HG03196 (cell line): ENCODE measurements at regions not wholly inside any gene's neighbourhood (a gene's known extent, or its start where the extent isn't known, plus 50 kb on each side); places are given as distances from the start of the nearest gene placed in this dataset.
"Not testable (repeated sequence)": the region's sequence is repeated elsewhere in the genome, so short reads cannot be mapped to it uniquely, and the experiment has no call there.

Experiments used
- ATAC-seq: cut with Tn5 transposase; IDR thresholded peaks from one replicate; pipeline ENCODE4 v1.9.1; 2021; ENCODE audit not compliant: unreplicated experiment

- ATAC-seq: no peak
Observed at GRCh38 chr3:74978684-74979083, 364.2 kb upstream of the CNTN3 start.

DNA sequence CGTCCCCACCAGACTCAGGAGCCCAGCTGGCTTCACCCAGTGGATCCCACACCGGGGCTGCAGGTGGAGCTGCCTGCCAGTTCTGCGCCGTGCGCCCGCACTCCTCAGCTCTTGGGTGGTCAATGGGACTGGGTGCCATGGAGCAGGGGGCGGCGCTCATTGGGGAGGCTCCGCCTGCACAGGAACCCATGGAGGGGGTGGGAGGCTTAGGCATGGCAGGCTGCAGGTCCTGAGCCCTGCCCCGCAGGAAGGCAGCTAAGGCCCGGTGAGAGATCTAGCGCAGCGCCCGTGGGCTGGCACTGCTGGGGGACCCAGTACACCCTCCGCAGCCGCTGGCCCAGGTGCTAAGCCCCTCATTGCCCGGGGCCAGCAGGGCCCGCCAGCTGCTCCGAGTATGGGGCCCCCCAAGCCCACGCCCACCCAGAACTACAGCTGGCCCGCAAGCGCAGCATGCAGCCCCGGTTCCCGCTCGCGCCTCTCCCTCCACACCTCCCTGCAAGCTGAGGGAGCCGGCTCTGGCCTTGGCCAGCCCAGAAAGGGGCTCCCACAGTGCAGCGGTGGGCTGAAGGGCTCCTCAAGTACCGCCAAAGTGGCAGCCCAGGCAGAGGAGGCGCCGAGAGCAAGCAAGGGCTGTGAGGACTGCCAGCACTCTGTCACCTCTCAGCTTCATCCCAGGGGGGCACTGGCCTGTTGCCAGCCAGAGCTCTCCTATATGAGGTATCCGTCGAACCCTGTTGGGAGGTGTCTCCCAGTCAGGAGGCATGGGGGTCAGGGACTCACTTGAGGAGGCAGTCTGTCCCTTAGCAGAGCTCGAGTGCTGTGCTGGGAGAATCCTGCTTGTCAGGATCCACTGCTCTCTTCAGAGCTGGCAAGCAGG, 370.8 kb upstream of the CNTN3 start:
- ATAC-seq: not testable (repeated sequence)

GRCh38 chr3:74988095-74988494, 373.6 kb upstream of the CNTN3 start:
- no peak for ATAC-seq

GRCh38 chr3:74992898-74993297, 378.4 kb upstream of the CNTN3 start:
- no peak for ATAC-seq

- ATAC-seq: no peak
Observed at GRCh38 chr3:75001330-75001729, 386.9 kb upstream of the CNTN3 start.

DNA sequence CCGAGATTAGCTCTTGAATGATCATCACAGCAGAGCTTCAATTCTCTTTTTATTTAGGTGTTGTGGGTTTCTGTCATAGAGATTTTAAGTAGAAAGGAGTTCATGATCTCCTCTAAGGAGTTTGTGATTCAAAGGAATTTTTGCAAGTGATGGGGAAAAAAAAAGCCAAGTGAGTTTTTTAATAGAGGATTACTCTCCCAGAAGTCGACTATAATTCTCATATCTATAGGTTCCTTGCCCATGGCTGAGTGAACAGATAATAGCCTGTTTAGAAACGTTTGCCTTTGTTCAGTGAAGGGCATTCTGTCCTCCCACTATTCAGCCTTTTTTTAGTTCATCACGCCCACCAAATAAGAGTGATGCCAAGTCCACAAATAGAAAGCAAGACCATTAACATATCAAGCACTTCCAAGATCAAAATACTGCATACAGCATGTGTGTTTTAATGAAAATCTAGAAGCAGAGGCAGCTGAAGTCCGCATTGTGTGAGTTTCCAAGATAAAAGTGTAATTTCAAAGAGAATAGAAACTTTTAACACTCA, 398.4 kb upstream of the CNTN3 start:
- no peak for ATAC-seq

DNA sequence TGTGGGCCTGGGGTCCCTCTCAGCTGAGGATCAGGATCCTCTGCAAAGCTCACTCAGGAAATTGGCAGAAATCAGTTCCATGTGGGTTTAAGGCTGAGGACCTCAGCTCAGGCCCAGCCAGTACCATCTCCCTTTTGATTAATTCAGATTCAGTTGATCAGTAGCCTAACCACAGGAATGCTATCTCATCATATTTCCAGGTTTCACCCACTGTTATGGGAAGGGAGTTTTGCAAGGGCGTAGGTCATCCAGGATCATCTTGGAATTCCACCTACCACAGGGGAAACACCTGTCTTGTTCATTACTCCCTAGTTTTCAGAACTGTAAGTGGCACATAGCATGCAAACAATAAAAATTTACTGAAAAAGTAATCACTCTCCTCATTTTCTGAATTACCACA, 399.5 kb upstream of the CNTN3 start:
- no peak for ATAC-seq

GRCh38 chr3:75015280-75015679, 400.8 kb upstream of the CNTN3 start:
- no peak for ATAC-seq

DNA sequence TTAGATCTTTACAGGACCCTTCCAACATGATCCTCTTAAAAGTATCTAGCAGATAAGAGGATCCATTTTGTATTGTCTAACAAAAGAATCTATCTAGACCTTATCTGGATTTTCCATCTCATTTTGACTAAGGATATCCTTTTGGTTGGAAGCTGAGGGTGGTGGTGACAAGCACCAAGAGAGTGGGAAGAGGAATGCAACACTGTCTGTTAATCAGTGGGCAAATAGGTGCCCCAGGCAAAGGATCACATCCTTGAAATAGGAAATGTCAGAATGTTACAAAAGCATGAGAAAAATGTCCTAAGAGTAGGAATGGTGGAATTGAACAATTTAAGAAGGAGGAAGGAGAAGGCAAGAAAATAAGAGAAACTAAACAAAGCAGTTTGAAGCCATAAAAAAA, 420.7 kb upstream of the CNTN3 start:
- ATAC-seq: no peak

DNA sequence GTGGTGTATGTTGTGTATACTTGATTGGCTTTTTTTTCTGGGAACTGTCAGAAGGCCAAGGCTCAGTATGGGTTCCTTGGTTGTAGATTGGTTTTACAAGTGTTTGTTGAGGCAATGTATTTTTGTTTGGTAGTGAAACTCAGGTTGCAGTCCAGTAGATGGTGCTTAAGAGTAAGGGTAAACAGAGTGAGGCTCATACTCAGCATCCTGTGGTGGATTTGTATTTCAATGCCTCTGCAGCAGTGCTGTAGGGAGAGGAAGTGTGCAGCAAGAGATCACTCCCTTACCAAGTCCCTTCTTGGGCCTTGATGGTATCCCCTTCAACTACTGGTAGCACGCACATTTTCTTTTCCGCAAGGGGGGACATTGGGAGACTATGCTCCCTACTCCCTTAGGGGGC, 428.5 kb upstream of the CNTN3 start:
- no peak for ATAC-seq

DNA sequence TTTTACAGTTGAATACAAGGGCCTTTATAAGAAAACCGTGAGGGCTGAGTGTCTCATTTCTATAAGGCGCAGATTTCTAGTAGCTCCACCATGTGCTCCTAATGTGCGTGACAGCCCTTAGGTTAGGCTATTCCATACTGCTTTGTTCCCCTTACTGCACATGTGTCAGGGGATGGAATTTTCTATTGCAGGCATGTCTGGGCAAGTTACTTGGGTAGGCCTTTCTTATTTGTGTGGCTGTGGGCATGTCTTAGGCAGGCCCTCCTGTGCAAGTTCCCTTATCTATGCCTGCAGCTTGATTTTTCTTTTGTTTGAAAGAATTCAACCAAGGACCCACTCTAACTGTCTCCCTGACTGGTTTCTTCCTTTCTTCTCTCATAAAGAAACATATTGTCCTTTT, 434.2 kb upstream of the CNTN3 start:
- ATAC-seq: no peak

DNA sequence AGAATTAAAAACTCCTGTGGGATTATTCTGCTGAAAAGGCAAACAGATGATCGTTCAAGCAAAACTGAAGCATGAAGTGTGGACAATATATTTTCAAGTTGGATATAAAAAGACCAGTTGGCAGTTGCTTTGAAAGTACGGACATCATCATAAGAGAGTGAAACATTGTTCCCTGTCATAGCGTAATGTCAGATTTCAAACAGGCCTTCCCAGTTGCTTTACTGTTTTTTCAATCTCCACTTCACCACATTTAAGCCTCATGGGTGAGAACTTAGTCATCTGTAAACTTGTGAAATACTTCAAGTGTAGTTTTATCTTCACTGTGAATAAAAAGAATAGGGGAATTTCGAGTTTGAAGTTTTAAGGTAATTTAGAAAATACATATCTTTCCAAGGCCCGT, 435.1 kb upstream of the CNTN3 start:
- ATAC-seq: no peak

- no peak for ATAC-seq
Observed at GRCh38 chr3:75059120-75059519, 444.7 kb upstream of the CNTN3 start.

DNA sequence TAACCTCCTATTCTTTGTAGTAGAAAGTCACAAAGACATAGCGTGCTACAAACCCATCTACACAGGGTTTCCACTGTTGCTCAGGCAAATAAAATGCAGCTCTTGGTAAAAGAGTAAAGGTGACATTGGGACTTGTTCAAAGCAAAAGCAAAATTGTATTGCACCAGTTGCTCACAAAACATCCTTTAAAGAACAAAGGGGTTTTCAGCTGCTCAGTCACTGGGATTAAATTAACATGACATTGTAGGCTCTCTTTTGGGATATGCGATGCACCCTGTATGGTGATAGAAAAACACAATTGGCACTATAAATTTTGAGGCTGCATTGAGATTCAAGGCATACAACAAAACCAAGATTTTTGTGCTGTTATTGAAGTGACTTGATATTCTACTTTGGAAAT, 447.3 kb upstream of the CNTN3 start:
- ATAC-seq: no peak

GRCh38 chr3:75075158-75075557, 460.7 kb upstream of the CNTN3 start:
- ATAC-seq: no peak

GRCh38 chr3:75076481-75076880, 462.0 kb upstream of the CNTN3 start:
- ATAC-seq: no peak

- ATAC-seq: no peak
Observed at GRCh38 chr3:75078290-75078689, 463.8 kb upstream of the CNTN3 start.

GRCh38 chr3:75082845-75083244, 468.4 kb upstream of the CNTN3 start:
- no peak for ATAC-seq

GRCh38 chr3:75089841-75090240, 475.4 kb upstream of the CNTN3 start:
- no peak for ATAC-seq

DNA sequence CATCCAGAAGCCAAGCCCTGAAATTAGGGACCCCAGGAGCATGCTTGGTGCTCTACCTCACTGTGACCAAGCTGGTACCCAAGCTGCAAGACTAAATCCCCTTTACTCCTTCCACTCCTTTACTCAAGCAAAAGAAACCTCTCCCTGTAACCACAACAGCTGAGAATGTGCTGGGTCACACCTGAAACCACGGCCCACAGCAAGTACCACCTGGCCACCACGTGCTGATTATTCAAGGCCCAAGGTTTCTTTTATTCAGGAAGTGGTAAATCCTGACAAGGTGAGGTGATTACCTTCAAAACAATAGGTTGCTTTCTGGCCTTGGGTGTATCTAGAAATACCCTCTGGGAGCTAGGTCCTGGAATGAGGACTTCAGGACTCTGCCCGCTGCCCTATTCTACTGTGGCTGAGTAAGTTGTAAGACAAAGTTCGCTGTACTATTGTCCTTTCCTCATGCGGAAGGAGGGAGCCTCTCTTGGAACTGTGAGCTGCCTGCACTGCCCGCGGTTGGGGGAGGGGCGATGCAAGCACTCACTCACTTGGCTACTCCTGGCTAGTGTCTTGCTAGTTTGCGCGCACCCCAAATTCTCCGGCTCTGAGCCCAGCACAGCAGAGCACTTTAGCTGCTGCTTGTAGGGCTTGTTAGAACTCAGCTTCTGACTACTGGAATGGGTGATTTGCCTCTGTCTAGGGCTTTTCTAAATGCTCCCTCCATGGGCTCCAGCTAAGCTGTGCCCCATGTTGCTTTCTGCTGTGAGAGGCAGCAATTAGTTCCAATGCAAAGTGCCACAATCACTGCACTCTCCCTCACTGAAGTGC, 487.1 kb upstream of the CNTN3 start:
- no peak for ATAC-seq

GRCh38 chr3:75110741-75111140, 496.3 kb upstream of the CNTN3 start:
- no peak for ATAC-seq

DNA sequence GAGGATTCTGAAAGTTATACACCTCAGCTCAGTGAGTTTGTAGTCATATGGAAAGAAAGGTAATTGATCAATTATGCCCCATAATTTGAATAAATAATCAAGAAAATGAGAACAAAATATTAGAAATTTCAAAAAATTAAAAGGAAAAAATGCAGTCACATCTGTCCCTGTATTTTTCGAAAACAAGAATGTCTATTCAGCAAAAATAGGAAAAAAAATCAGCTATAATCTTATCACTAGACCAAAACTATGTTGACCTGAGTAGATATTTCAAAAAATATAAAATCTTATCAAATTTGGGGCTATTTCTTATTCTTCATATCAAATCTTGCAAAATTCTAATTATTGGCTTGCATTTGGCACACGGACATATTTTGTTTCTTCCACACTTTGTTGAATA, 501.2 kb upstream of the CNTN3 start:
- ATAC-seq: no peak
